A549 (cell line): ENCODE measurements at regions not wholly inside any gene's neighbourhood (a gene's known extent, or its start where the extent isn't known, plus 50 kb on each side); places are given as distances from the start of the nearest gene placed in this dataset.

Experiments
- ATAC-seq, 2 experiments: fragments of 200-7000 bp in 1 of 2; fragments of >200 bp in 1 of 2; cut with Nextera tagmentation in 1 of 2; cut with Tn5 transposase in 1 of 2; 3 replicates each; pipeline versions ENCODE4 v1.8.0 to v1.9.1; 2018 to 2020; ENCODE audit warnings: mild to moderate bottlenecking in 1 of 2, moderate library complexity in 1 of 2
- CTCF ChIA-PET: fragments of 300-600 bp; sonication (Branson Sonifier 250); formaldehyde crosslinking; extraction: SDS; loops from one replicate; lab custom pipeline; 2021; ENCODE audit warnings: antibody characterized with exemption, inconsistent platforms; lab: Yijun Ruan, JAX
- POLR2A ChIA-PET: fragments of 350-600 bp; formaldehyde crosslinking; extraction: SDS; loops from one replicate; lab custom pipeline; 2021; ENCODE audit warnings: antibody characterized with exemption, inconsistent platforms; lab: Yijun Ruan, JAX
- DNase-seq, 2 experiments: peaks; one replicate each; pipeline versions ENCODE4 v3.0.0 to v3.0.0-alpha.2; 2011 to 2016; ENCODE audit warnings: low read depth in 1 of 2, low spot score in 1 of 2
- FAIRE-seq: peaks from 2 replicates; lab custom pipeline; 2011; peaks lifted over from hg19 to GRCh38; lab: Jason Lieb, UNC
- H3K27ac ChIP-seq, 2 experiments: fragments of >200 bp; sonication (Bioruptor Twin); formaldehyde crosslinking; 3 replicates each; pipeline ENCODE4 v1.5.1; 2016 to 2017
- H3K4me1 ChIP-seq: fragments of >200 bp; sonication (Bioruptor Twin); formaldehyde crosslinking; 3 replicates; pipeline ENCODE4 v1.6.1; 2016
- H3K4me2 ChIP-seq: fragments of >200 bp; sonication (Bioruptor Twin); formaldehyde crosslinking; 3 replicates; pipeline ENCODE4 v1.6.1; 2016
- H3K4me3 ChIP-seq: fragments of >200 bp; sonication (Bioruptor Twin); formaldehyde crosslinking; 3 replicates; pipeline ENCODE4 v1.5.1; 2016
- H3K9me3 ChIP-seq: fragments of >200 bp; sonication (Bioruptor Twin); formaldehyde crosslinking; 3 replicates; pipeline ENCODE4 v1.6.1; 2016
- ATOH8 ChIP-seq: fragments of 250-450 bp; sonication (Bioruptor Pico); IDR thresholded peaks from 2 replicates; pipeline ENCODE4 v1.5.0; 2020; ENCODE audit warnings: low read depth, mild to moderate bottlenecking, moderate library complexity
- CEBPB ChIP-seq, 2 experiments: fragments of >200 bp in 1 of 2; sonication (Bioruptor Twin) in 1 of 2; formaldehyde crosslinking in 1 of 2; IDR thresholded peaks; 2 replicates each; pipeline ENCODE4 v1.6.1; 2012 to 2016
- CHD4 ChIP-seq: fragments of 200-600 bp; sonication (generic); IDR thresholded peaks from 2 replicates; pipeline ENCODE4 v1.6.1; 2016; ENCODE audit warnings: antibody characterized with exemption, mild to moderate bottlenecking, borderline replicate concordance
- CTCF ChIP-seq: fragments of >200 bp; sonication (Bioruptor Twin); formaldehyde crosslinking; IDR thresholded peaks from 3 replicates; pipeline ENCODE4 v1.5.1; 2016
- HMGXB4 ChIP-seq: fragments of 250-450 bp; sonication (Bioruptor Pico); IDR thresholded peaks from 2 replicates; pipeline ENCODE4 v1.5.0; 2021; ENCODE audit warnings: mild to moderate bottlenecking, moderate library complexity, borderline replicate concordance
- KDM5A ChIP-seq: fragments of 200-600 bp; sonication (generic); IDR thresholded peaks from 2 replicates; pipeline ENCODE4 v1.6.1; 2016; ENCODE audit warnings: antibody characterized with exemption, mild to moderate bottlenecking
- NFE2L2 ChIP-seq: fragments of 150-350 bp; conservative IDR thresholded peaks from 2 replicates; pipeline ENCODE4 v1.6.1; 2014; ENCODE audit warnings: low read length
- POLR2A ChIP-seq: IDR thresholded peaks from 2 replicates; pipeline ENCODE4 v1.6.1; 2012; ENCODE audit warnings: mild to moderate bottlenecking, low read length
- RFX5 ChIP-seq: fragments of 450-650 bp; IDR thresholded peaks from 2 replicates; pipeline ENCODE4 v1.7.1; 2014; ENCODE audit warnings: antibody characterized with exemption, mild to moderate bottlenecking, moderate library complexity
- ZNF302 ChIP-seq: fragments of 250-450 bp; sonication (Bioruptor Pico); IDR thresholded peaks from 2 replicates; pipeline ENCODE4 v1.9.0; 2021; ENCODE audit warnings: inconsistent platforms, mild to moderate bottlenecking, moderate library complexity
- WGBS: methylation state at CpG from one replicate; pipeline ENCODE4 v1.1.6; 2017; ENCODE audit errors: missing lambda C conversion rate; 5-methylcytosine and 5-hydroxymethylcytosine counted together
- TF ChIP-seq, protein P1 (sequence below): fragments of >200 bp; sonication (Bioruptor Twin); formaldehyde crosslinking; IDR thresholded peaks from 3 replicates; pipeline ENCODE4 v1.6.1; 2016
- TF ChIP-seq, protein P2 (sequence below): IDR thresholded peaks from 2 replicates; pipeline ENCODE4 v1.6.1; 2012; ENCODE audit warnings: low read depth, borderline replicate concordance

- ChIA-PET CTCF (interaction anchor here (0.6 to 1.1 kb wide), 2 partner anchors 15 to 244 kb away, joined by 3 to 4 read pairs; no protein-coding TSS in a partner anchor), POLR2A (no interaction called here)
- Histone ChIP-seq H3K4me3 (no peak overlapping the region), H3K4me2 (no peak overlapping the region), H3K27ac (no peak overlapping the region), H3K4me1 (peaks cover 17% of the 10 kb centered on the region), H3K9me3 (no peaks in the 10 kb centered on the region)
- DNase-seq, result no peak
- ATAC-seq, result no peak
- WGBS, result 78% methylated on average over 10 of the region's 10 CpGs
- no peak for TF ChIP-seq ATOH8 (CRISPR knock-in tag)
- no peak for TF ChIP-seq CEBPB (IDR thresholded peaks at IDR 0.05)
- TF ChIP-seq RFX5, result no peak
- TF ChIP-seq NFE2L2, result no peak
- no peak for FAIRE-seq
Measured at GRCh38 chr10:88076027-88076880, 212.8 kb downstream of the PTEN start.

DNA sequence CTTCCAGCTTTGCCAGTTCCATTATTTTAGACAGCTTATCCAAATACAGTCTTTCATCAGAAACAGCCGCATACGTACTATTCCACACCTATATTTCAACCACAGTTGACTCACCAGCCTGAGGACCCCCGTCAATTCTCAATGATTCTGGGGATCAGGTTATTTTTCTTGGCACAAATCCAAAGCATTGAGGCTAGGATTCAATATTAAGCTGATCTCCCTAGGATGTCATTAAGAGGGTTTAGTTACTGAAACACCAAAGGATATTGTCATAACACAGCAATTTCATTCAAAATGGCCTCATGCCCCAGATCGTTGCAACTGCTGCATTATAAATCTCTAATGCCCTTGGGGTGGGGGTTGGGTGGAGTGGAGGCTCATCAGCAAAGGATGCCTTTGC, 214.6 kb downstream of the PTEN start:
- Histone ChIP-seq H3K4me3 (no peak overlapping the region), H3K9me3 (no peaks in the 10 kb centered on the region), H3K4me1 (peaks cover 17% of the 10 kb centered on the region), H3K27ac (no peak overlapping the region), H3K4me2 (no peak overlapping the region)
- POLR2A ChIA-PET, result no interaction called here
- CTCF ChIA-PET, result interaction anchor here (1.0 kb wide), 1 partner anchor 104 kb away, joined by 3 read pairs; no protein-coding TSS in a partner anchor
- no peak for TF ChIP-seq CTCF
- no peak for TF ChIP-seq KDM5A
- no peak for DNase-seq
- WGBS, result 74% methylated on average over 4 of the region's 4 CpGs
- FAIRE-seq, result no peak
- no peak for ATAC-seq

GRCh38 chr10:88080213-88080612, 216.8 kb downstream of the PTEN start:
- TF ChIP-seq HMGXB4 (no peak), CHD4 (no peak), RFX5 (no peak), CEBPB (IDR thresholded peaks at IDR 0.05) (no peak), POLR2A (no peak), ZNF302 (no peak)
- TF ChIP-seq, protein P1, sequence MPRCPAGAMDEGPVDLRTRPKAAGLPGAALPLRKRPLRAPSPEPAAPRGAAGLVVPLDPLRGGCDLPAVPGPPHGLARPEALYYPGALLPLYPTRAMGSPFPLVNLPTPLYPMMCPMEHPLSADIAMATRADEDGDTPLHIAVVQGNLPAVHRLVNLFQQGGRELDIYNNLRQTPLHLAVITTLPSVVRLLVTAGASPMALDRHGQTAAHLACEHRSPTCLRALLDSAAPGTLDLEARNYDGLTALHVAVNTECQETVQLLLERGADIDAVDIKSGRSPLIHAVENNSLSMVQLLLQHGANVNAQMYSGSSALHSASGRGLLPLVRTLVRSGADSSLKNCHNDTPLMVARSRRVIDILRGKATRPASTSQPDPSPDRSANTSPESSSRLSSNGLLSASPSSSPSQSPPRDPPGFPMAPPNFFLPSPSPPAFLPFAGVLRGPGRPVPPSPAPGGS, result no peak
- TF ChIP-seq, protein P2, sequence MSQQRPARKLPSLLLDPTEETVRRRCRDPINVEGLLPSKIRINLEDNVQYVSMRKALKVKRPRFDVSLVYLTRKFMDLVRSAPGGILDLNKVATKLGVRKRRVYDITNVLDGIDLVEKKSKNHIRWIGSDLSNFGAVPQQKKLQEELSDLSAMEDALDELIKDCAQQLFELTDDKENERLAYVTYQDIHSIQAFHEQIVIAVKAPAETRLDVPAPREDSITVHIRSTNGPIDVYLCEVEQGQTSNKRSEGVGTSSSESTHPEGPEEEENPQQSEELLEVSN, result no peak
- TF ChIP-seq, all 56 proteins: peak for 0
- Histone ChIP-seq H3K4me2 (peak overlapping the region; percentile 63), H3K27ac (peak overlapping the region in 1 of 2 experiments; percentile 29; a peak in 1 of 6 replicates), H3K9me3 (no peaks in the 10 kb centered on the region), H3K4me1 (peaks cover 17% of the 10 kb centered on the region), H3K4me3 (no peak overlapping the region)
- WGBS, result 3% methylated on average over 3 of the region's 3 CpGs
- FAIRE-seq (no peak), ATAC-seq (peak; percentile 50 to 82; a peak in 3 of 6 replicates), DNase-seq (peak in 1 of 2 experiments; percentile 37)
- ChIA-PET CTCF (interaction anchor here (0.7 kb wide), 1 partner anchor 379 kb away, joined by 3 read pairs; no protein-coding TSS in a partner anchor), POLR2A (no interaction called here)
